ENCODE measurements at regions not wholly inside any gene's neighbourhood (a gene's known extent, or its start where the extent isn't known, plus 50 kb on each side); places are given as distances from the start of the nearest gene placed in this dataset.

GRCh38 chr16:64058685-64059084 is 1063.2 kb downstream of the CDH11 start:
- Histone ChIP-seq H3K4me2 (ENCODE audit: low read length) (no peak overlapping the region), H3K36me3 (ENCODE audit: insufficient read depth, low read length) (no peaks in the 10 kb centered on the region), H3K27me3 (ENCODE audit: control insufficient read depth, insufficient read depth, low read length) (no peaks in the 10 kb centered on the region), H3K9ac (ENCODE audit: low read depth, low read length) (no peak overlapping the region), H3K4me1 (ENCODE audit: control insufficient read depth, insufficient read depth, low read length) (no peaks in the 10 kb centered on the region), H3K4me3 (ENCODE audit: low read length) (no peak overlapping the region), H3K9me3 (replicated peaks; ENCODE audit: low read length) (no peaks in the 10 kb centered on the region)

GRCh38 chr16:64051824-64052223 is 1070.0 kb downstream of the CDH11 start:
- no peaks in the 10 kb centered on the region for H3K36me3 ChIP-seq (ENCODE audit: insufficient read depth, low read length)
- H3K9me3 ChIP-seq (replicated peaks; ENCODE audit: low read length) = no peaks in the 10 kb centered on the region
- no peak overlapping the region for H3K4me2 ChIP-seq (ENCODE audit: low read length)
- H3K4me3 ChIP-seq (ENCODE audit: low read length) = no peak overlapping the region
- no peak overlapping the region for H3K9ac ChIP-seq (ENCODE audit: low read depth, low read length)
- H3K27me3 ChIP-seq (ENCODE audit: control insufficient read depth, insufficient read depth, low read length) = no peaks in the 10 kb centered on the region
- no peaks in the 10 kb centered on the region for H3K4me1 ChIP-seq (ENCODE audit: control insufficient read depth, insufficient read depth, low read length)

GRCh38 chr16:64047878-64048277 is 1074.0 kb downstream of the CDH11 start:
- Histone ChIP-seq H3K4me1 (ENCODE audit: control insufficient read depth, insufficient read depth, low read length) (no peaks in the 10 kb centered on the region), H3K9ac (ENCODE audit: low read depth, low read length) (no peak overlapping the region), H3K27me3 (ENCODE audit: control insufficient read depth, insufficient read depth, low read length) (no peaks in the 10 kb centered on the region), H3K4me2 (ENCODE audit: low read length) (no peak overlapping the region), H3K9me3 (replicated peaks; ENCODE audit: low read length) (no peaks in the 10 kb centered on the region), H3K36me3 (ENCODE audit: insufficient read depth, low read length) (no peaks in the 10 kb centered on the region), H3K4me3 (ENCODE audit: low read length) (no peak overlapping the region)

GRCh38 chr16:64047207-64047606 is 1074.7 kb downstream of the CDH11 start:
- H3K4me2 ChIP-seq (ENCODE audit: low read length) = no peak overlapping the region
- H3K9me3 ChIP-seq (replicated peaks; ENCODE audit: low read length) = no peaks in the 10 kb centered on the region
- H3K4me1 ChIP-seq (ENCODE audit: control insufficient read depth, insufficient read depth, low read length) = no peaks in the 10 kb centered on the region
- no peak overlapping the region for H3K9ac ChIP-seq (ENCODE audit: low read depth, low read length)
- no peak overlapping the region for H3K4me3 ChIP-seq (ENCODE audit: low read length)
- no peaks in the 10 kb centered on the region for H3K27me3 ChIP-seq (ENCODE audit: control insufficient read depth, insufficient read depth, low read length)
- no peaks in the 10 kb centered on the region for H3K36me3 ChIP-seq (ENCODE audit: insufficient read depth, low read length)

GRCh38 chr16:64035337-64035736 is 1086.5 kb downstream of the CDH11 start:
- Histone ChIP-seq H3K4me3 (ENCODE audit: low read length) (no peak overlapping the region), H3K9me3 (replicated peaks; ENCODE audit: low read length) (no peaks in the 10 kb centered on the region), H3K27me3 (ENCODE audit: control insufficient read depth, insufficient read depth, low read length) (peaks cover 8% of the 10 kb centered on the region), H3K4me1 (ENCODE audit: control insufficient read depth, insufficient read depth, low read length) (no peaks in the 10 kb centered on the region), H3K36me3 (ENCODE audit: insufficient read depth, low read length) (no peaks in the 10 kb centered on the region), H3K9ac (ENCODE audit: low read depth, low read length) (no peak overlapping the region), H3K4me2 (ENCODE audit: low read length) (no peak overlapping the region)

GRCh38 chr16:64019339-64019738 is 1102.5 kb downstream of the CDH11 start:
- H3K9ac ChIP-seq (ENCODE audit: low read depth, low read length) = no peak overlapping the region
- H3K4me2 ChIP-seq (ENCODE audit: low read length) = no peak overlapping the region
- H3K36me3 ChIP-seq (ENCODE audit: insufficient read depth, low read length) = no peaks in the 10 kb centered on the region
- no peaks in the 10 kb centered on the region for H3K27me3 ChIP-seq (ENCODE audit: control insufficient read depth, insufficient read depth, low read length)
- no peak overlapping the region for H3K4me3 ChIP-seq (ENCODE audit: low read length)
- no peaks in the 10 kb centered on the region for H3K9me3 ChIP-seq (replicated peaks; ENCODE audit: low read length)
- no peaks in the 10 kb centered on the region for H3K4me1 ChIP-seq (ENCODE audit: control insufficient read depth, insufficient read depth, low read length)

- H3K9ac ChIP-seq (ENCODE audit: low read depth, low read length) = no peak overlapping the region
- no peaks in the 10 kb centered on the region for H3K4me1 ChIP-seq (ENCODE audit: control insufficient read depth, insufficient read depth, low read length)
- no peaks in the 10 kb centered on the region for H3K9me3 ChIP-seq (replicated peaks; ENCODE audit: low read length)
- H3K4me3 ChIP-seq (ENCODE audit: low read length) = no peak overlapping the region
- no peaks in the 10 kb centered on the region for H3K27me3 ChIP-seq (ENCODE audit: control insufficient read depth, insufficient read depth, low read length)
- no peak overlapping the region for H3K4me2 ChIP-seq (ENCODE audit: low read length)
- no peaks in the 10 kb centered on the region for H3K36me3 ChIP-seq (ENCODE audit: insufficient read depth, low read length)
Measured at GRCh38 chr16:64017796-64018195, 1104.1 kb downstream of the CDH11 start.

GRCh38 chr16:64013856-64014255 is 1108.0 kb downstream of the CDH11 start:
- no peaks in the 10 kb centered on the region for H3K9me3 ChIP-seq (replicated peaks; ENCODE audit: low read length)
- H3K27me3 ChIP-seq (ENCODE audit: control insufficient read depth, insufficient read depth, low read length) = no peaks in the 10 kb centered on the region
- no peak overlapping the region for H3K4me3 ChIP-seq (ENCODE audit: low read length)
- no peak overlapping the region for H3K4me2 ChIP-seq (ENCODE audit: low read length)
- H3K4me1 ChIP-seq (ENCODE audit: control insufficient read depth, insufficient read depth, low read length) = no peaks in the 10 kb centered on the region
- no peaks in the 10 kb centered on the region for H3K36me3 ChIP-seq (ENCODE audit: insufficient read depth, low read length)
- H3K9ac ChIP-seq (ENCODE audit: low read depth, low read length) = no peak overlapping the region

- H3K27me3 ChIP-seq (ENCODE audit: control insufficient read depth, insufficient read depth, low read length) = no peaks in the 10 kb centered on the region
- no peak overlapping the region for H3K4me2 ChIP-seq (ENCODE audit: low read length)
- H3K4me3 ChIP-seq (ENCODE audit: low read length) = no peak overlapping the region
- H3K4me1 ChIP-seq (ENCODE audit: control insufficient read depth, insufficient read depth, low read length) = no peaks in the 10 kb centered on the region
- no peaks in the 10 kb centered on the region for H3K36me3 ChIP-seq (ENCODE audit: insufficient read depth, low read length)
- no peaks in the 10 kb centered on the region for H3K9me3 ChIP-seq (replicated peaks; ENCODE audit: low read length)
- H3K9ac ChIP-seq (ENCODE audit: low read depth, low read length) = no peak overlapping the region
Measured at GRCh38 chr16:64012166-64012565, 1109.7 kb downstream of the CDH11 start.

GRCh38 chr16:64011650-64012049 is 1110.2 kb downstream of the CDH11 start:
- H3K36me3 ChIP-seq (ENCODE audit: insufficient read depth, low read length) = no peaks in the 10 kb centered on the region
- no peaks in the 10 kb centered on the region for H3K9me3 ChIP-seq (replicated peaks; ENCODE audit: low read length)

GRCh38 chr16:64008131-64008530 is 1113.7 kb downstream of the CDH11 start:
- no peaks in the 10 kb centered on the region for H3K27me3 ChIP-seq (ENCODE audit: control insufficient read depth, insufficient read depth, low read length)
- H3K9ac ChIP-seq (ENCODE audit: low read depth, low read length) = no peak overlapping the region
- H3K4me3 ChIP-seq (ENCODE audit: low read length) = no peak overlapping the region
- no peaks in the 10 kb centered on the region for H3K36me3 ChIP-seq (ENCODE audit: insufficient read depth, low read length)
- no peaks in the 10 kb centered on the region for H3K4me1 ChIP-seq (ENCODE audit: control insufficient read depth, insufficient read depth, low read length)
- no peak overlapping the region for H3K4me2 ChIP-seq (ENCODE audit: low read length)
- H3K9me3 ChIP-seq (replicated peaks; ENCODE audit: low read length) = no peaks in the 10 kb centered on the region

More at GRCh38 chr16:64011650-64012049, 1110.2 kb downstream of the CDH11 start:
- H3K4me3 ChIP-seq (ENCODE audit: low read length) = no peak overlapping the region
- no peaks in the 10 kb centered on the region for H3K27me3 ChIP-seq (ENCODE audit: control insufficient read depth, insufficient read depth, low read length)
- no peak overlapping the region for H3K9ac ChIP-seq (ENCODE audit: low read depth, low read length)
- H3K4me1 ChIP-seq (ENCODE audit: control insufficient read depth, insufficient read depth, low read length) = no peaks in the 10 kb centered on the region
- no peak overlapping the region for H3K4me2 ChIP-seq (ENCODE audit: low read length)

- Histone ChIP-seq H3K4me3 (ENCODE audit: low read length) (no peak overlapping the region), H3K4me1 (ENCODE audit: control insufficient read depth, insufficient read depth, low read length) (no peaks in the 10 kb centered on the region), H3K36me3 (ENCODE audit: insufficient read depth, low read length) (no peaks in the 10 kb centered on the region), H3K4me2 (ENCODE audit: low read length) (no peak overlapping the region), H3K27me3 (ENCODE audit: control insufficient read depth, insufficient read depth, low read length) (no peaks in the 10 kb centered on the region), H3K9me3 (replicated peaks; ENCODE audit: low read length) (no peaks in the 10 kb centered on the region), H3K9ac (ENCODE audit: low read depth, low read length) (no peak overlapping the region)
Measured at GRCh38 chr16:64004116-64004515, 1117.7 kb downstream of the CDH11 start.
